ENCODE measurements at regions not wholly inside any gene's neighbourhood (a gene's known extent, or its start where the extent isn't known, plus 50 kb on each side); places are given as distances from the start of the nearest gene placed in this dataset.
A peak's percentile ranks its signal among the peaks of the same experiment; 100 is the strongest.
"Not testable (repeated sequence)": the region's sequence is repeated elsewhere in the genome, so short reads cannot be mapped to it uniquely, and the experiment has no call there.

GRCh38 chr17:64784353-64785010 is 122.4 kb upstream of the SMURF2 start:
- no peak for DNase-seq (ENCODE audit: low spot score)

- DNase-seq (ENCODE audit: low spot score), result no peak
Measured at GRCh38 chr17:64783556-64784352, 121.6 kb upstream of the SMURF2 start.

GRCh38 chr17:64783031-64783461 is 120.9 kb upstream of the SMURF2 start:
- no peak for DNase-seq (ENCODE audit: low spot score)

GRCh38 chr17:64781810-64782555 is 119.9 kb upstream of the SMURF2 start:
- no peak for DNase-seq (ENCODE audit: low spot score)

- DNase-seq (ENCODE audit: low spot score), result peak; percentile 54
Measured at GRCh38 chr17:64781014-64781756, 119.1 kb upstream of the SMURF2 start.

GRCh38 chr17:64780096-64781013 is 118.2 kb upstream of the SMURF2 start:
- DNase-seq (ENCODE audit: low spot score), result peak; percentile 80

GRCh38 chr17:64779376-64780095 is 117.4 kb upstream of the SMURF2 start:
- no peak for DNase-seq (ENCODE audit: low spot score)

GRCh38 chr17:64779098-64779375 is 116.9 kb upstream of the SMURF2 start:
- DNase-seq (ENCODE audit: low spot score), result not testable (repeated sequence)

GRCh38 chr17:64778240-64779097 is 116.4 kb upstream of the SMURF2 start:
- DNase-seq (ENCODE audit: low spot score), result no peak

- no peak for DNase-seq (ENCODE audit: low spot score)
Measured at GRCh38 chr17:64777415-64778239, 115.5 kb upstream of the SMURF2 start.

GRCh38 chr17:64776720-64777414 is 114.8 kb upstream of the SMURF2 start:
- peak; percentile 68 for DNase-seq (ENCODE audit: low spot score)

- no peak for DNase-seq (ENCODE audit: low spot score)
Measured at GRCh38 chr17:64775701-64776570, 113.8 kb upstream of the SMURF2 start.

GRCh38 chr17:64774888-64775540 is 112.9 kb upstream of the SMURF2 start:
- DNase-seq (ENCODE audit: low spot score), result no peak

- no peak for DNase-seq (ENCODE audit: low spot score)
Measured at GRCh38 chr17:64773836-64774761, 112.0 kb upstream of the SMURF2 start.

GRCh38 chr17:64773386-64773835 is 111.3 kb upstream of the SMURF2 start:
- no peak for DNase-seq (ENCODE audit: low spot score)

Data from CD4-positive, alpha-beta T cell treated with Interleukin-6 at 100 ng/mL for 8 hours (primary cell).